Large intestine (tissue), 3 donors: ENCODE measurements at regions not wholly inside any gene's neighbourhood (a gene's known extent, or its start where the extent isn't known, plus 50 kb on each side); places are given as distances from the start of the nearest gene placed in this dataset.
"Not testable (repeated sequence)": the region's sequence is repeated elsewhere in the genome, so short reads cannot be mapped to it uniquely, and the experiment has no call there.

Experiments
- DNase-seq, 2 donors: peaks; one replicate each; pipeline versions ENCODE4 v3.0.0 to v3.0.0-alpha.2; 2013
- H3K27ac ChIP-seq: one replicate; pipeline ENCODE4 v1.5.1; 2013; ENCODE audit warnings: low read length
- H3K27me3 ChIP-seq: 2 replicates; pipeline ENCODE4 v1.6.1; 2013; ENCODE audit warnings: low read length; ENCODE audit not compliant: control insufficient read depth, insufficient read depth
- H3K36me3 ChIP-seq: 2 replicates; pipeline ENCODE4 v1.6.1; 2013; ENCODE audit warnings: low read length; ENCODE audit not compliant: control insufficient read depth, insufficient read depth
- H3K4me1 ChIP-seq: one replicate; pipeline ENCODE4 v1.6.1; 2013; ENCODE audit warnings: low read length; ENCODE audit not compliant: control insufficient read depth, insufficient read depth
- H3K4me3 ChIP-seq: one replicate; pipeline ENCODE4 v1.5.1; 2013; ENCODE audit warnings: low read length
- H3K9me3 ChIP-seq: one replicate; pipeline ENCODE4 v1.6.1; 2013; ENCODE audit warnings: mild to moderate bottlenecking, low read depth, low read length, moderate library complexity; ENCODE audit not compliant: control insufficient read depth
- WGBS: methylation state at CpG from one replicate; pipeline ENCODE4 v1.1.5; 2013; ENCODE audit warnings: low lambda C conversion rate; ENCODE audit not compliant: insufficient coverage; 5-methylcytosine and 5-hydroxymethylcytosine counted together

DNA sequence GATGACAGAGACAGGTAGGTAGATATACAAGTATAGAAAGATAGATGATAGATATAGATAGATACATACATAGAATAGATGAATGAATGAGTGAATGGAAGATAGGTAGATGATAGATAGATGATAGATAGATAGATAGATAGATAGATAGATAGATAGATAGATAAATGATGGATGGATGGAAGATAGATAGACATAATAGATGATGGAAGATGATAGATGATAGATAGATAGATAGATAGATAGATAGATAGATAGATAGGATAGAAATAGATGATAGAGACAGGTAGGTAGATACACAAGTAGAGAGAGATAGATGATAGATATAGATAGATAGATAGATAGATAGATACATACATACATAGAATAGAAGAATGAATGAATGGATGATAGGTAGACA, 510.1 kb upstream of the AUTS2 start:
- Histone ChIP-seq H3K9me3 (peaks cover 3% of the 10 kb centered on the region), H3K27ac (no peak overlapping the region), H3K36me3 (no peaks in the 10 kb centered on the region), H3K4me3 (no peak overlapping the region), H3K27me3 (no peaks in the 10 kb centered on the region), H3K4me1 (no peaks in the 10 kb centered on the region)
- DNase-seq, result no peak

DNA sequence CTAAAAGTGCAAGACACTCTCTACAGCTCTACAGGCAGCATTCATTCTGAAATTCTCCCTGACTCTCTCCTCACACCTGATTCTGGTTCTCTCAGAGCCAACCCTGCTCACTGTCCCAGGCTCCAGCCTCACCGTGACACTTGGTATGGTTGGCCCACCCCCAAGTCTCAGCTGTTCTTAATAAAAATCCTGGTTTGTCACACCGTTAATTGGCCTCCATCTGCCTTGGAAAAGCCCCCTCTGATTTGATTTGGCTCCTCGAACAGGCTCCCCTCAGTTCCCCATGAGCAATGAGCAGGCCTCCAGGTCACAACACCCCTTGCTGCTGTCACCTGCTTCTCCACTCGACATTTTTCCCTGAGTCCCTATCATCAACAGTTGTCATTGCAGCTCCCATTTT, 507.3 kb upstream of the AUTS2 start:
- no peaks in the 10 kb centered on the region for H3K4me1 ChIP-seq
- no peaks in the 10 kb centered on the region for H3K36me3 ChIP-seq
- no peak for DNase-seq
- H3K27me3 ChIP-seq, result no peaks in the 10 kb centered on the region
- H3K27ac ChIP-seq, result no peak overlapping the region
- peaks cover 3% of the 10 kb centered on the region for H3K9me3 ChIP-seq
- WGBS, result no CpG with 5 or more reads among the region's 4 CpGs
- no peak overlapping the region for H3K4me3 ChIP-seq

GRCh38 chr7:69091521-69091920, 506.8 kb upstream of the AUTS2 start:
- no peak overlapping the region for H3K4me3 ChIP-seq
- H3K4me1 ChIP-seq, result no peaks in the 10 kb centered on the region
- no peaks in the 10 kb centered on the region for H3K36me3 ChIP-seq
- no peak for DNase-seq
- peaks cover 3% of the 10 kb centered on the region for H3K9me3 ChIP-seq
- H3K27ac ChIP-seq, result no peak overlapping the region
- 89% methylated on average over 1 of the region's 4 CpGs for WGBS
- no peaks in the 10 kb centered on the region for H3K27me3 ChIP-seq

GRCh38 chr7:69095127-69095526, 503.1 kb upstream of the AUTS2 start:
- Histone ChIP-seq H3K27me3 (no peaks in the 10 kb centered on the region), H3K27ac (no peak overlapping the region), H3K4me1 (no peaks in the 10 kb centered on the region), H3K9me3 (no peaks in the 10 kb centered on the region), H3K4me3 (no peak overlapping the region), H3K36me3 (no peaks in the 10 kb centered on the region)
- WGBS, result 82% methylated on average over 2 of the region's 2 CpGs
- DNase-seq, result peak in 1 of 2 donors; percentile 5

DNA sequence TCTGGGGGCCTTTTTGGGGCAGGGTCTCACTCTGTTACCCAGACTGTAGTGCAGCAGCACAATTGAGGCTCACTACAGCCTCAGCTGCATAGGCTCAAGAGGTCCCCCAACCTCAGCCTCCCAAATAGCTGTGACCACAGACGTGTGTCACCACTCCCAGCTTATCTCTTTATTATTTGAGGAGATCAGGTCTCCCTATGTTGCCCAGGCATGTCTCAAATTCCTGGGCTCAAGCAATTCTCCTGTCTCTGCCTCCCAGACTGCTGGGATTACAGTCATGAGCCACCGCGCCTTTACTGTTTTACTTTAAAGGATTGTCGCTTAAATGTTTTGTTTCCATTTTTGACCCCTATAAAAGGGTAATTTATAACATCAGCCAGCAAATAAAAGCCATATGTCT, 502.6 kb upstream of the AUTS2 start:
- no peaks in the 10 kb centered on the region for H3K9me3 ChIP-seq
- no peak for DNase-seq
- H3K36me3 ChIP-seq, result no peaks in the 10 kb centered on the region
- 55% methylated on average over 3 of the region's 4 CpGs for WGBS
- H3K27ac ChIP-seq, result no peak overlapping the region
- no peaks in the 10 kb centered on the region for H3K27me3 ChIP-seq
- no peaks in the 10 kb centered on the region for H3K4me1 ChIP-seq
- no peak overlapping the region for H3K4me3 ChIP-seq

DNA sequence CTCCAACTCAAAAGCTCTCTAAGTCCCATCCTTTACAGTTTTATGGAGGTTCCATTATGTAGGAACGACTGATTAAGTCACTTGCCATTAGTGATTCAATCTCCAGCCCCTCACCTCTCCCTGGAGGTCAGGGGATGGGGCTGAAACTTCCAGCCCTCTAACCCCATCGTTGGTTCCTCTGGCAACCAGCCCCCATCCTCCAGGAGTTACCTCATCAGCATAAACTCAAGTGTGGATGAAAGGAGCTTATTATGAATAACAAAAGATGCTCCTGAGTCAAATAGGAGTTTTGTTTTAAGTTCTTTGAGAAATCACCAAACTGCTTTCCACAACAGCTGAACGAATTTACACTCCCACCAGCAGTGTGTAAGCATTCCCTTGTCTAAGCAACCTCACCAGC, 494.3 kb upstream of the AUTS2 start:
- no peak for DNase-seq
- H3K4me3 ChIP-seq, result no peak overlapping the region
- WGBS, result 86% methylated on average over 1 of the region's 3 CpGs
- H3K9me3 ChIP-seq, result no peaks in the 10 kb centered on the region
- H3K27me3 ChIP-seq, result no peaks in the 10 kb centered on the region
- no peaks in the 10 kb centered on the region for H3K36me3 ChIP-seq
- H3K27ac ChIP-seq, result no peak overlapping the region
- no peaks in the 10 kb centered on the region for H3K4me1 ChIP-seq

DNA sequence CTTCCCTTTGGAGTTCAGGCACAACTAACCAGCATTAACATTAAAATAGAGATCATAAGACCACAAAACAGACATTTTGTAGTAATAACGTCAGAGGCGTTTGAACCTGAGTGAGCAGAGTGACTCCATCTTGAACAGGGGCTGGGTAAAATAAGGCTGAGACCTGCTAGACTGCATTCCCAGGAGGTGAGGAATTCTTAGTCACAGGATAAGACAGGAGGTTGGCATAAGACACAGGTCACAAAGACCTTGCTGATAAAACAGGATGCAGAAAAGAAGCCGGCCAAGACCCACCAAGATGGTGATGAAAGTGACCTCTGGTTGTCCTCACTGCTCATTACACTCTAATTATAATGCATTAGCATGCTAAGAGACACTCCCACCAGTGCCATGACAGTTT, 493.2 kb upstream of the AUTS2 start:
- Histone ChIP-seq H3K4me1 (no peaks in the 10 kb centered on the region), H3K4me3 (no peak overlapping the region), H3K27ac (no peak overlapping the region), H3K27me3 (no peaks in the 10 kb centered on the region), H3K9me3 (no peaks in the 10 kb centered on the region), H3K36me3 (no peaks in the 10 kb centered on the region)
- DNase-seq, result no peak
- no CpG with 5 or more reads among the region's 3 CpGs for WGBS

GRCh38 chr7:69105981-69106380, 492.3 kb upstream of the AUTS2 start:
- Histone ChIP-seq H3K9me3 (no peaks in the 10 kb centered on the region), H3K4me1 (no peaks in the 10 kb centered on the region), H3K27ac (no peak overlapping the region), H3K4me3 (no peak overlapping the region), H3K36me3 (no peaks in the 10 kb centered on the region), H3K27me3 (no peaks in the 10 kb centered on the region)
- WGBS, result no CpG with 5 or more reads among the region's 3 CpGs
- no peak for DNase-seq

DNA sequence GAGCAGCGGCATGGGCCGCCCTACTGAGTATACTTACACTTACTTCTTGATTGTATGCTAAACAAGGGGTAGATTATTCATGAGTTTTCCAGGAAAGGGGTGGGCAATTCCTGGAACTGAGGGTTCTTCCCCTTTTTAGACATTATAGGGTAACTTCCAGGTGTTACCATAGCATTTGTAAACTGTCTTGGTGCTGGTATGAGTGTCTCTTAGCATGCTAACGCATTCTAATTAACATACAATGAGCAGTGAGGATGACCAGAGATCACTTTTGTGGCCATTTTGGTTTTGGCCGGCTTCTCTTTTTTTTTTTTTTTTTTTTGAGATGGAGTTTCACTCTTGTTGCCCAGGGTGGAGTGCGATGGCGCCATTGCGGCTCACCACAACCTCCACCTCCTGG, 491.8 kb upstream of the AUTS2 start:
- not testable (repeated sequence) for H3K27me3 ChIP-seq, H3K27ac ChIP-seq, DNase-seq, H3K36me3 ChIP-seq, H3K4me3 ChIP-seq, H3K4me1 ChIP-seq, H3K9me3 ChIP-seq
- no CpG with 5 or more reads among the region's 7 CpGs for WGBS

DNA sequence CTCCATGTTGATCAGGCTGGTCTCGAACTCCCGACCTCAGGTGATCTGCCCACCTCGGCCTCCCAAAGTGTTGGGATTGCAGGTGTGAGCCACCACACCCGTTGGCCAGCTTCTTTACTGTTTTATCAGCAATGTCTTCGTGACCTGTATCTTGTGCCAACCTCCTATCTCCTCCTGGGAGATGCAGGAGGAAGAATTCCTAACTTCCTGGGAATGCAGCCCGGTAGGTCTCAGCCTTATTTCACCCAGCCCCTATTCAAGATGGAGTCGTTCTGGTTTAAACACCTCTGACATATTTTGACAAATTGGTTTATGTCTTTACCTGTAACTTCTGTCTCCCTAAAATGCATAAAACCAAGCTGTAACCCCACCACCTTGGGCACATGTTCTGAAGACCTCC, 491.3 kb upstream of the AUTS2 start:
- H3K27me3 ChIP-seq, DNase-seq, H3K36me3 ChIP-seq, H3K27ac ChIP-seq, H3K4me1 ChIP-seq, H3K4me3 ChIP-seq, H3K9me3 ChIP-seq: not testable (repeated sequence)
- WGBS, result no CpG with 5 or more reads among the region's 7 CpGs

DNA sequence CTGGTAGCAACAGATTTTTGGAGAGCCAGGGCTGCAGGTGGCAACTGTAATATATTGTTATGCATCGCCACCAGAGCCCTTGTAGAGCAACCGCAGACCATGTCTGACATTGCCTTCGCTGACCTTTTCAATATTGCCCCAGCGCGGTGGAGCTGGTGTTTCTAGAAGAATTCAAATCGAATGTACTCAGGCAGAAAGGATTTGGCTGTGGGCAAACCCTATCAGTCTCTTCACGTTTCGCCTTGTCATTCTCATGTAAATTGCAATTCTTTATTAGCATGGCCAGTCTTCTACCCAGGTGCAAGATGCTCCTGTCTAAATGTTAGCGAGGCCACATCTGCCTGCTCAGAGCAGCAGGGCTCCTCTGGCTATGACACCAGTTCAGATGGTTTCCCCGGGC, 490.2 kb upstream of the AUTS2 start:
- no peak overlapping the region for H3K4me3 ChIP-seq
- no peaks in the 10 kb centered on the region for H3K27me3 ChIP-seq
- no peaks in the 10 kb centered on the region for H3K9me3 ChIP-seq
- no peak overlapping the region for H3K27ac ChIP-seq
- DNase-seq, result no peak
- no CpG with 5 or more reads among the region's 10 CpGs for WGBS
- no peaks in the 10 kb centered on the region for H3K4me1 ChIP-seq
- no peaks in the 10 kb centered on the region for H3K36me3 ChIP-seq
